ENCODE measurements at regions not wholly inside any gene's neighbourhood (a gene's known extent, or its start where the extent isn't known, plus 50 kb on each side); places are given as distances from the start of the nearest gene placed in this dataset.

GRCh38 chr2:18690342-18690741 lies 101.0 kb upstream of the NT5C1B start:
- no peak overlapping the region for H3K4me3 ChIP-seq (ENCODE audit: insufficient read depth, low read depth, low read length)
- H3K36me3 ChIP-seq (replicated peaks; ENCODE audit: control insufficient read depth, insufficient read depth, low read length) = no peaks in the 10 kb centered on the region
- peak; percentile 43 for DNase-seq
- H3K27me3 ChIP-seq (ENCODE audit: control insufficient read depth, insufficient read depth, low read length) = no peaks in the 10 kb centered on the region

GRCh38 chr2:18684206-18685038 lies 95.1 kb upstream of the NT5C1B start:
- no peak overlapping the region for H3K4me3 ChIP-seq (ENCODE audit: insufficient read depth, low read depth, low read length)
- no peaks in the 10 kb centered on the region for H3K27me3 ChIP-seq (ENCODE audit: control insufficient read depth, insufficient read depth, low read length)
- no peaks in the 10 kb centered on the region for H3K36me3 ChIP-seq (replicated peaks; ENCODE audit: control insufficient read depth, insufficient read depth, low read length)
- DNase-seq = no peak

- Histone ChIP-seq H3K36me3 (replicated peaks; ENCODE audit: control insufficient read depth, insufficient read depth, low read length) (no peaks in the 10 kb centered on the region), H3K27me3 (ENCODE audit: control insufficient read depth, insufficient read depth, low read length) (no peaks in the 10 kb centered on the region), H3K4me3 (ENCODE audit: insufficient read depth, low read depth, low read length) (no peak overlapping the region)
- no peak for DNase-seq
Measured at GRCh38 chr2:18682681-18683080, 93.3 kb upstream of the NT5C1B start.

GRCh38 chr2:18677280-18677679 lies 87.9 kb upstream of the NT5C1B start:
- Histone ChIP-seq H3K36me3 (replicated peaks; ENCODE audit: control insufficient read depth, insufficient read depth, low read length) (no peaks in the 10 kb centered on the region), H3K27me3 (ENCODE audit: control insufficient read depth, insufficient read depth, low read length) (no peaks in the 10 kb centered on the region), H3K4me3 (ENCODE audit: insufficient read depth, low read depth, low read length) (no peak overlapping the region)
- no peak for DNase-seq

- Histone ChIP-seq H3K27me3 (ENCODE audit: control insufficient read depth, insufficient read depth, low read length) (no peaks in the 10 kb centered on the region), H3K36me3 (replicated peaks; ENCODE audit: control insufficient read depth, insufficient read depth, low read length) (no peaks in the 10 kb centered on the region), H3K4me3 (ENCODE audit: insufficient read depth, low read depth, low read length) (no peak overlapping the region)
- no peak for DNase-seq
Measured at GRCh38 chr2:18674309-18674708, 84.9 kb upstream of the NT5C1B start.

- DNase-seq = no peak
- H3K27me3 ChIP-seq (ENCODE audit: control insufficient read depth, insufficient read depth, low read length) = no peaks in the 10 kb centered on the region
Measured at GRCh38 chr2:18671363-18671762, 82.0 kb upstream of the NT5C1B start.

GRCh38 chr2:18668221-18668620 lies 78.9 kb upstream of the NT5C1B start:
- no peak for DNase-seq
- H3K27me3 ChIP-seq (ENCODE audit: control insufficient read depth, insufficient read depth, low read length) = no peaks in the 10 kb centered on the region
- H3K4me3 ChIP-seq (ENCODE audit: insufficient read depth, low read depth, low read length) = no peak overlapping the region
- no peaks in the 10 kb centered on the region for H3K36me3 ChIP-seq (replicated peaks; ENCODE audit: control insufficient read depth, insufficient read depth, low read length)

More at GRCh38 chr2:18671363-18671762, 82.0 kb upstream of the NT5C1B start:
- Histone ChIP-seq H3K36me3 (replicated peaks; ENCODE audit: control insufficient read depth, insufficient read depth, low read length) (no peaks in the 10 kb centered on the region), H3K4me3 (ENCODE audit: insufficient read depth, low read depth, low read length) (no peak overlapping the region)

- Histone ChIP-seq H3K36me3 (replicated peaks; ENCODE audit: control insufficient read depth, insufficient read depth, low read length) (no peaks in the 10 kb centered on the region), H3K27me3 (ENCODE audit: control insufficient read depth, insufficient read depth, low read length) (no peaks in the 10 kb centered on the region), H3K4me3 (ENCODE audit: insufficient read depth, low read depth, low read length) (no peak overlapping the region)
- no peak for DNase-seq
Measured at GRCh38 chr2:18664421-18664820, 75.1 kb upstream of the NT5C1B start.

- Histone ChIP-seq H3K4me3 (ENCODE audit: insufficient read depth, low read depth, low read length) (no peak overlapping the region), H3K36me3 (replicated peaks; ENCODE audit: control insufficient read depth, insufficient read depth, low read length) (no peaks in the 10 kb centered on the region), H3K27me3 (ENCODE audit: control insufficient read depth, insufficient read depth, low read length) (no peaks in the 10 kb centered on the region)
- DNase-seq = no peak
Measured at GRCh38 chr2:18663861-18664260, 74.5 kb upstream of the NT5C1B start.

GRCh38 chr2:18662689-18663088 lies 73.3 kb upstream of the NT5C1B start:
- Histone ChIP-seq H3K4me3 (ENCODE audit: insufficient read depth, low read depth, low read length) (no peak overlapping the region), H3K27me3 (ENCODE audit: control insufficient read depth, insufficient read depth, low read length) (no peaks in the 10 kb centered on the region), H3K36me3 (replicated peaks; ENCODE audit: control insufficient read depth, insufficient read depth, low read length) (no peaks in the 10 kb centered on the region)
- no peak for DNase-seq

GRCh38 chr2:18659915-18660314 lies 70.5 kb upstream of the NT5C1B start:
- Histone ChIP-seq H3K36me3 (replicated peaks; ENCODE audit: control insufficient read depth, insufficient read depth, low read length) (no peaks in the 10 kb centered on the region), H3K4me3 (ENCODE audit: insufficient read depth, low read depth, low read length) (no peak overlapping the region), H3K27me3 (ENCODE audit: control insufficient read depth, insufficient read depth, low read length) (no peaks in the 10 kb centered on the region)
- no peak for DNase-seq

- no peaks in the 10 kb centered on the region for H3K36me3 ChIP-seq (replicated peaks; ENCODE audit: control insufficient read depth, insufficient read depth, low read length)
- H3K4me3 ChIP-seq (ENCODE audit: insufficient read depth, low read depth, low read length) = no peak overlapping the region
- no peak for DNase-seq
- H3K27me3 ChIP-seq (ENCODE audit: control insufficient read depth, insufficient read depth, low read length) = no peaks in the 10 kb centered on the region
Measured at GRCh38 chr2:18656048-18656447, 66.7 kb upstream of the NT5C1B start.

- H3K27me3 ChIP-seq (ENCODE audit: control insufficient read depth, insufficient read depth, low read length) = no peaks in the 10 kb centered on the region
- H3K4me3 ChIP-seq (ENCODE audit: insufficient read depth, low read depth, low read length) = no peak overlapping the region
- no peaks in the 10 kb centered on the region for H3K36me3 ChIP-seq (replicated peaks; ENCODE audit: control insufficient read depth, insufficient read depth, low read length)
- DNase-seq = no peak
Measured at GRCh38 chr2:18651842-18652774, 62.7 kb upstream of the NT5C1B start.

GRCh38 chr2:18650221-18650620 lies 60.9 kb upstream of the NT5C1B start:
- H3K36me3 ChIP-seq (replicated peaks; ENCODE audit: control insufficient read depth, insufficient read depth, low read length) = no peaks in the 10 kb centered on the region
- no peak overlapping the region for H3K4me3 ChIP-seq (ENCODE audit: insufficient read depth, low read depth, low read length)
- H3K27me3 ChIP-seq (ENCODE audit: control insufficient read depth, insufficient read depth, low read length) = no peaks in the 10 kb centered on the region
- DNase-seq = no peak
